Stimulated activated CD4-positive, alpha-beta T cell treated with anti-CD3 and anti-CD28 coated beads, Interleukin-2, amount 100 ng/mL, for 24 hours (primary cell): ENCODE measurements at regions not wholly inside any gene's neighbourhood (a gene's known extent, or its start where the extent isn't known, plus 50 kb on each side); places are given as distances from the start of the nearest gene placed in this dataset.
"Not testable (repeated sequence)": the region's sequence is repeated elsewhere in the genome, so short reads cannot be mapped to it uniquely, and the experiment has no call there.

Source experiments
- DNase-seq, 2 donors: peaks; one replicate each; pipeline ENCODE4 v3.0.0-alpha.2; 2020

GRCh38 chr21:35178098-35178497 lies 129.0 kb upstream of the RUNX1 start:
- DNase-seq, result no peak

GRCh38 chr21:35172231-35172630 lies 123.1 kb upstream of the RUNX1 start:
- DNase-seq, result no peak

- no peak for DNase-seq
Measured at GRCh38 chr21:35171385-35171784, 122.3 kb upstream of the RUNX1 start.

- DNase-seq, result no peak
Measured at GRCh38 chr21:35170818-35171217, 121.7 kb upstream of the RUNX1 start.

- DNase-seq, result no peak
Measured at GRCh38 chr21:35170244-35170643, 121.1 kb upstream of the RUNX1 start.

- DNase-seq, result no peak
Measured at GRCh38 chr21:35169574-35169973, 120.5 kb upstream of the RUNX1 start.

GRCh38 chr21:35168735-35169134 lies 119.6 kb upstream of the RUNX1 start:
- DNase-seq, result no peak

- DNase-seq, result no peak
Measured at GRCh38 chr21:35164971-35165483, 115.9 kb upstream of the RUNX1 start.

- no peak for DNase-seq
Measured at GRCh38 chr21:35164380-35164779, 115.3 kb upstream of the RUNX1 start.

- no peak for DNase-seq
Measured at GRCh38 chr21:35163411-35163810, 114.3 kb upstream of the RUNX1 start.

GRCh38 chr21:35162831-35163230 lies 113.7 kb upstream of the RUNX1 start:
- no peak for DNase-seq

- no peak for DNase-seq
Measured at GRCh38 chr21:35159881-35160280, 110.8 kb upstream of the RUNX1 start.

- DNase-seq, result not testable (repeated sequence)
Measured at GRCh38 chr21:35157374-35157773, 108.3 kb upstream of the RUNX1 start.

GRCh38 chr21:35156293-35157278 lies 107.5 kb upstream of the RUNX1 start:
- DNase-seq, result no peak

- DNase-seq, result no peak
Measured at GRCh38 chr21:35154788-35155187, 105.7 kb upstream of the RUNX1 start.

- DNase-seq, result no peak
Measured at GRCh38 chr21:35153671-35154070, 104.6 kb upstream of the RUNX1 start.

GRCh38 chr21:35150562-35151226 lies 101.6 kb upstream of the RUNX1 start:
- DNase-seq, result no peak

GRCh38 chr21:35149698-35150097 lies 100.6 kb upstream of the RUNX1 start:
- no peak for DNase-seq

- no peak for DNase-seq
Measured at GRCh38 chr21:35147439-35147838, 98.3 kb upstream of the RUNX1 start.

GRCh38 chr21:35145626-35146233 lies 96.6 kb upstream of the RUNX1 start:
- DNase-seq, result no peak

- no peak for DNase-seq
Measured at GRCh38 chr21:35144978-35145377, 95.9 kb upstream of the RUNX1 start.

- no peak for DNase-seq
Measured at GRCh38 chr21:35142036-35142815, 93.1 kb upstream of the RUNX1 start.

- DNase-seq, result no peak
Measured at GRCh38 chr21:35139382-35139715, 90.2 kb upstream of the RUNX1 start.
